Thoracic aorta (tissue), 2 donors: ENCODE measurements at regions not wholly inside any gene's neighbourhood (a gene's known extent, or its start where the extent isn't known, plus 50 kb on each side); places are given as distances from the start of the nearest gene placed in this dataset.

Experiments
- ATAC-seq: fragments of 150-250 bp; one replicate; pipeline ENCODE4 v1.8.0; 2017; ENCODE audit warnings: low read depth; ENCODE audit not compliant: insufficient number of reproducible peaks, low FRiP score
- DNase-seq: peaks from one replicate; pipeline ENCODE4 v3.0.0-alpha.2; 2020; ENCODE audit warnings: low spot score
- H3K27ac ChIP-seq, 2 donors: fragments of 200-600 bp; sonication (generic); 1 replicate in 1 of 2; 2 replicates in 1 of 2; pipeline ENCODE4 v1.5.1; 2016; ENCODE audit warnings: mild to moderate bottlenecking in 2 of 2, moderate library complexity in 2 of 2
- H3K27me3 ChIP-seq: fragments of 200-600 bp; sonication (generic); replicated peaks from 2 replicates; pipeline ENCODE4 v1.6.0; 2016; ENCODE audit warnings: mild to moderate bottlenecking; ENCODE audit not compliant: insufficient read depth
- H3K36me3 ChIP-seq: fragments of 200-600 bp; sonication (generic); one replicate; pipeline ENCODE4 v1.5.1; 2016
- H3K4me1 ChIP-seq, 2 donors: fragments of 200-600 bp; sonication (generic); 1 replicate in 1 of 2; 2 replicates in 1 of 2; pipeline versions ENCODE4 v1.5.1 to v1.6.0; 2016; ENCODE audit warnings: low read depth in 2 of 2, mild to moderate bottlenecking in 1 of 2; ENCODE audit not compliant: control insufficient read depth in 1 of 2
- H3K4me3 ChIP-seq: fragments of 200-600 bp; sonication (generic); 2 replicates; pipeline ENCODE4 v1.5.1; 2016; ENCODE audit warnings: mild to moderate bottlenecking
- H3K9me3 ChIP-seq: fragments of 200-600 bp; sonication (generic); 2 replicates; pipeline ENCODE4 v1.5.1; 2016
- TF ChIP-seq, protein P1 (sequence below): fragments of 200-600 bp; sonication (generic); IDR thresholded peaks from one replicate; pipeline ENCODE4 v1.5.1; 2019; ENCODE audit warnings: antibody characterized with exemption

DNA sequence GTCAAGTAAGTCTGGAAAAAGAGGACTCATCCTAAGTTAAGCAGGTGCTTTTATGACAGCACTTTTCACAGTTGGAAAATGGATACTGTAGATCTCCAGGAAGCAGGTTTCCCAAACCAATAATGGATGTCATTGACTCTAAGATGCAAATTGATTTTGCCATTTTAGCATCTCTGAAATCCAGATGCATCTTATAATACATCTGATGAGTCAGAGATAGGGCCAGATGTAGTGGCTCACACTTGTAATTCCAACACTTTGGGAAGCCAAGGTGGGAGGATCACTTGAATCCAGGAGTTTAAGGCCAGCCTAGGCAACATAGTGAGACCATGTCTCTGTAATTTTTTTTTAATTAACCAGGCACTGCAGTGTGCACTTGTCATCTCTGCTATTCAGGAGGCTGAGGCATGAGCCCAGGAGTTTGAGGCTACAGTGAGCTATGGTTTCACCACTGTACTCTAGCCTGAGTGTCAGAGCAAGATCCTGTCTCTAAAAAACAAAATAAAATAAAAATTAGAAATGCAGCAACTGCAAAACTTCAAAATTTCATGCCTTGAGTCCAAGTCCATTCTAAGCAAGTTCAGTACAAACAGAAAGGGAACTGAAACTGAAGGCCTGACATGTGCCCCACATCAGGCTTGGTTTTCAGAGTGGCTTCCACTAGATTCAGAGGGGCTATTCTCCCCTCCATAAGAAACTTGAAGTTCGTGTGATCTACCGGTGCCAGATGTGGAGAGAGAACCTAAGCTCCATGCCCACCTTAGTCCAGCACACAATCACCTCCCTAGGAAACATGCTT is 267.8 kb upstream of the NCKAP5 start:
- ATAC-seq (no peak), DNase-seq (no peak)
- TF ChIP-seq, protein P1, sequence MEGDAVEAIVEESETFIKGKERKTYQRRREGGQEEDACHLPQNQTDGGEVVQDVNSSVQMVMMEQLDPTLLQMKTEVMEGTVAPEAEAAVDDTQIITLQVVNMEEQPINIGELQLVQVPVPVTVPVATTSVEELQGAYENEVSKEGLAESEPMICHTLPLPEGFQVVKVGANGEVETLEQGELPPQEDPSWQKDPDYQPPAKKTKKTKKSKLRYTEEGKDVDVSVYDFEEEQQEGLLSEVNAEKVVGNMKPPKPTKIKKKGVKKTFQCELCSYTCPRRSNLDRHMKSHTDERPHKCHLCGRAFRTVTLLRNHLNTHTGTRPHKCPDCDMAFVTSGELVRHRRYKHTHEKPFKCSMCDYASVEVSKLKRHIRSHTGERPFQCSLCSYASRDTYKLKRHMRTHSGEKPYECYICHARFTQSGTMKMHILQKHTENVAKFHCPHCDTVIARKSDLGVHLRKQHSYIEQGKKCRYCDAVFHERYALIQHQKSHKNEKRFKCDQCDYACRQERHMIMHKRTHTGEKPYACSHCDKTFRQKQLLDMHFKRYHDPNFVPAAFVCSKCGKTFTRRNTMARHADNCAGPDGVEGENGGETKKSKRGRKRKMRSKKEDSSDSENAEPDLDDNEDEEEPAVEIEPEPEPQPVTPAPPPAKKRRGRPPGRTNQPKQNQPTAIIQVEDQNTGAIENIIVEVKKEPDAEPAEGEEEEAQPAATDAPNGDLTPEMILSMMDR = no peak
- H3K36me3 ChIP-seq = no peaks in the 10 kb centered on the region
- H3K4me3 ChIP-seq = no peak overlapping the region
- H3K4me1 ChIP-seq = no peaks in the 10 kb centered on the region
- H3K9me3 ChIP-seq = peaks cover 2% of the 10 kb centered on the region
- no peak overlapping the region for H3K27ac ChIP-seq
- H3K27me3 ChIP-seq = no peaks in the 10 kb centered on the region

GRCh38 chr2:133836691-133837345 is 268.6 kb upstream of the NCKAP5 start:
- Histone ChIP-seq H3K27me3 (no peaks in the 10 kb centered on the region), H3K9me3 (peaks cover 2% of the 10 kb centered on the region), H3K27ac (no peak overlapping the region), H3K36me3 (no peaks in the 10 kb centered on the region), H3K4me3 (no peak overlapping the region), H3K4me1 (no peaks in the 10 kb centered on the region)
- DNase-seq (no peak), ATAC-seq (no peak)
- TF ChIP-seq, protein P1 = no peak

- no peak for DNase-seq
- H3K36me3 ChIP-seq = no peaks in the 10 kb centered on the region
- ATAC-seq = no peak
- H3K27me3 ChIP-seq = no peaks in the 10 kb centered on the region
- TF ChIP-seq, protein P1 = no peak
- H3K9me3 ChIP-seq = peaks cover 2% of the 10 kb centered on the region
- no peaks in the 10 kb centered on the region for H3K4me1 ChIP-seq
- no peak overlapping the region for H3K27ac ChIP-seq
- H3K4me3 ChIP-seq = no peak overlapping the region
Measured at GRCh38 chr2:133837441-133838094, 269.3 kb upstream of the NCKAP5 start.

DNA sequence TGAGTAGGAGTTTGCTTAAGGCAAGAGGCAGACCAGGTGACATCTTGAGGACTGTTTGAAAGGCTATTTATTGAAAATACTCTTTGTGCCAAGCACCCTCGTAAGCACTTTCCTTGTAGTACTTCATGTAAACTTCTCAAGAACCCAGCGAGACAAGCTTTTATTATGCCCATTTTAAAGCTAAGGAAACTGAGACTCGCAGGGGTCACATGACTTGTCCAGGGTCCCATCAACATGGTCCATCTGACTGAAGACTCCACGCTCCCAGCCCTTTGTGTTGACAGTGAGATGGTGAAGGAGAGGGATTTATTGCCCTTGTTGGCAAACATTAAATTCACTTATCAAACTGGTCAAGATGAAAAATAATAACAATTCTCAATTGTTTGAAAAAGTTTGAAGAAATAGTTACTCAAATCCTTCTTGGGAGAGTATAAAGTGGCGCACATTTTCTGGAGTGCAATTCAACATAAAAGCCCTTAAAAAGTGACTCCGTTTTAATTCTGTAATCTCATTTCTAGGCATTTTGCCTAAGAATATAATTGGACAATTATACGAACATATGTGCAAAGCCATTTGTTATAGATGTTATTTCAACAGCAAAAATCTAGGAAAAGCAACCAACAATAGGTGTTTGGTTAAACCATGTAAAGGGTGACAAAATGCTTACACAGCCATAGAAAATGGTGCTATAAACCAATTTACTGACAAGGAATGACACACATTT is 270.5 kb upstream of the NCKAP5 start:
- H3K36me3 ChIP-seq = no peaks in the 10 kb centered on the region

More for the DNA sequence above, 270.5 kb upstream of the NCKAP5 start:
- H3K9me3 ChIP-seq = peaks cover 2% of the 10 kb centered on the region
- H3K27me3 ChIP-seq = no peaks in the 10 kb centered on the region
- no peak overlapping the region for H3K4me3 ChIP-seq
- DNase-seq = no peak
- H3K27ac ChIP-seq = no peak overlapping the region
- H3K4me1 ChIP-seq = no peaks in the 10 kb centered on the region
- no peak for ATAC-seq
- TF ChIP-seq, protein P1 = no peak
